Liver (tissue), 3 donors: ENCODE measurements at regions not wholly inside any gene's neighbourhood (a gene's known extent, or its start where the extent isn't known, plus 50 kb on each side); places are given as distances from the start of the nearest gene placed in this dataset.

Source experiments
- ATF3 ChIP-seq: IDR thresholded peaks from 2 replicates; pipeline ENCODE4 v1.6.1; 2016; ENCODE audit warnings: antibody characterized with exemption
- CTCF ChIP-seq: fragments of 150-350 bp; IDR thresholded peaks from 2 replicates; pipeline ENCODE4 v1.5.1; 2017; ENCODE audit warnings: improper control_type of control experiment, low read depth, low read length; ENCODE audit not compliant: missing input control
- SP1 ChIP-seq: IDR thresholded peaks from 2 replicates; pipeline ENCODE4 v1.6.1; 2018; ENCODE audit warnings: antibody characterized with exemption, mild to moderate bottlenecking
- TAF1 ChIP-seq: conservative IDR thresholded peaks from 2 replicates; pipeline ENCODE4 v1.6.1; 2016; ENCODE audit warnings: antibody characterized with exemption, mild to moderate bottlenecking
- YY1 ChIP-seq: IDR thresholded peaks from 2 replicates; pipeline ENCODE4 v1.6.1; 2016; ENCODE audit warnings: antibody characterized with exemption, mild to moderate bottlenecking
- donor health status: healthy.
- donor health status: healthy.

- TF ChIP-seq CTCF (no peak), SP1 (no peak), YY1 (no peak), TAF1 (no peak), ATF3 (no peak)
Measured at GRCh38 chr21:16423921-16424320, 694.1 kb downstream of the USP25 start.
